ENCODE measurements at regions not wholly inside any gene's neighbourhood (a gene's known extent, or its start where the extent isn't known, plus 50 kb on each side); places are given as distances from the start of the nearest gene placed in this dataset.

DNA sequence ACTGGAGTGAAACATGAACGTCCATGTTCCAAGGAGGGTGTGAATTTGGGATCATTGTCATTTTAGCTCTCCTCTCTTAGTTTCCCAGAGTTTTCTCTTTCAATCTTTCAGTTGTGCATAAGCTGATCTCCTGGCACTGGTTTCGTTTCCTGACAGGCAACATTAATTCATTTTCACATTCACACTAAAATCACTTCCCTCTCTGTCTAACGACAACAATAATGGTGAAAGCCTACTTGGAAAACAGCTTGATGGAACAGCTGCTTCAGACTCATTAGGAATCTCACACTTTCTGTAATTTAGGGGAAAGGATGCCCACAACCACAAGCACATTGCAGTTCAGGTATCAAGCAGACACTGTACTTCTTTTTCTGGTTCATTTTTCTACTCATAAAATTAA lies 188.6 kb downstream of the TRIM36 start:
- H3K4me1 Mint-ChIP-seq, result no peaks in the 10 kb centered on the region
- no peak for DNase-seq (ENCODE audit: low spot score in 2 of 2, unreplicated experiment in 2 of 2)
- TF ChIP-seq, protein P1, sequence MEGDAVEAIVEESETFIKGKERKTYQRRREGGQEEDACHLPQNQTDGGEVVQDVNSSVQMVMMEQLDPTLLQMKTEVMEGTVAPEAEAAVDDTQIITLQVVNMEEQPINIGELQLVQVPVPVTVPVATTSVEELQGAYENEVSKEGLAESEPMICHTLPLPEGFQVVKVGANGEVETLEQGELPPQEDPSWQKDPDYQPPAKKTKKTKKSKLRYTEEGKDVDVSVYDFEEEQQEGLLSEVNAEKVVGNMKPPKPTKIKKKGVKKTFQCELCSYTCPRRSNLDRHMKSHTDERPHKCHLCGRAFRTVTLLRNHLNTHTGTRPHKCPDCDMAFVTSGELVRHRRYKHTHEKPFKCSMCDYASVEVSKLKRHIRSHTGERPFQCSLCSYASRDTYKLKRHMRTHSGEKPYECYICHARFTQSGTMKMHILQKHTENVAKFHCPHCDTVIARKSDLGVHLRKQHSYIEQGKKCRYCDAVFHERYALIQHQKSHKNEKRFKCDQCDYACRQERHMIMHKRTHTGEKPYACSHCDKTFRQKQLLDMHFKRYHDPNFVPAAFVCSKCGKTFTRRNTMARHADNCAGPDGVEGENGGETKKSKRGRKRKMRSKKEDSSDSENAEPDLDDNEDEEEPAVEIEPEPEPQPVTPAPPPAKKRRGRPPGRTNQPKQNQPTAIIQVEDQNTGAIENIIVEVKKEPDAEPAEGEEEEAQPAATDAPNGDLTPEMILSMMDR (IDR thresholded peaks at IDR 0.05; ENCODE audit: unreplicated experiment), result no peak
- no peak overlapping the region for H3K27ac Mint-ChIP-seq
- no peaks in the 10 kb centered on the region for H3K27me3 Mint-ChIP-seq (ENCODE audit: low read depth)
- no peak overlapping the region for H3K4me3 Mint-ChIP-seq
- no peaks in the 10 kb centered on the region for H3K9me3 Mint-ChIP-seq
- H3K36me3 Mint-ChIP-seq, result no peaks in the 10 kb centered on the region

DNA sequence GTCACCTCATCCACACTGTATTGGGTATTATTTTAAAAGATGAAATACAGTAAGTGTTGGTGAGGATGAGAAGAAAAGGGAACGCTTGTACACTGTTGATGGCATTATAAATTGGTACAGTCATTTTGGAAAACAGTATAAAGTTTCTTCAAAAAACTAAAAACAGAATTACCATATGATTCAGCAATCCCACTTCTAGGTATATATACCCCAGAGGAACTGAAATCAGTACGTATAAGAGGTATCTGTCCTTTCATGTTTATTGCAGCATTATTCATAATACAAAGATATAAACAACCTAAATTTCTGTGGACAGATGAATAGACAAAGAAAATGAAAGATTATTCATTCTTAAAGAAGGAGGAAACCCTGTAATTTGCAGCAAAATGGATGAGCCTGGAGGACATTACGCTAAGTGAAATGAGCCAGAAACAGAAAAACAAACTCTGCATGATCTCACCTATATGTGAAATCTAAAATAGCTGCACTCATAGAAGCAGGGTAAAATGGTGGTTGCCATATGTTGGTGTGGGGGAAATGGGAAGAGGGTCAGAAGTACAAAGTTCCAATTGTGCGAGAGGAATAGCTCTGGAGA lies 191.6 kb downstream of the TRIM36 start:
- H3K4me3 Mint-ChIP-seq, result no peak overlapping the region
- H3K36me3 Mint-ChIP-seq, result no peaks in the 10 kb centered on the region
- TF ChIP-seq, protein P1 (IDR thresholded peaks at IDR 0.05; ENCODE audit: unreplicated experiment), result no peak
- peaks cover 3% of the 10 kb centered on the region for H3K27me3 Mint-ChIP-seq (ENCODE audit: low read depth)
- H3K9me3 Mint-ChIP-seq, result no peaks in the 10 kb centered on the region
- no peaks in the 10 kb centered on the region for H3K4me1 Mint-ChIP-seq
- no peak overlapping the region for H3K27ac Mint-ChIP-seq
- DNase-seq (ENCODE audit: low spot score in 2 of 2, unreplicated experiment in 2 of 2), result no peak

DNA sequence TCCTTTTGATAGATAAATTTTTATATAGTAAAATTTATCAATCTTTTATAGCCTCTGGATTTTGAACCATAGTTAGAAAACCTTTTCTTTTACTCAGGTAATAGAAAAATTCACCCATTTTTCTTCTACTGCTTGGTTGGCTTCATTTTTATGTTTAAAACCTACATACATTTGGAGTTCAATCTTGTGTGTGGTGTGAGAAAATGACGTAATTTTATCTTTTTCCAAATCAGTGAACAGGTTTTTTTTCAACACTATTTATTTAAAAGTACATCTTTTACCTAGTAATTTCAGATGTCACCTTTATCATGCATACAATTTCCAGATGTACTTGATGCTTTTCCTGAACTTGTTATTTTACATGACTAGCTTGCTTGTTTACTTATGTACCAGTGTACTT lies 200.2 kb downstream of the TRIM36 start:
- Mint-ChIP-seq H3K36me3 (no peaks in the 10 kb centered on the region), H3K9me3 (peaks cover 33% of the 10 kb centered on the region), H3K27ac (no peak overlapping the region), H3K4me3 (no peak overlapping the region), H3K4me1 (no peaks in the 10 kb centered on the region), H3K27me3 (ENCODE audit: low read depth) (peaks cover 5% of the 10 kb centered on the region)
- DNase-seq (ENCODE audit: low spot score in 2 of 2, unreplicated experiment in 2 of 2), result no peak
- TF ChIP-seq, protein P1 (IDR thresholded peaks at IDR 0.05; ENCODE audit: unreplicated experiment), result no peak

DNA sequence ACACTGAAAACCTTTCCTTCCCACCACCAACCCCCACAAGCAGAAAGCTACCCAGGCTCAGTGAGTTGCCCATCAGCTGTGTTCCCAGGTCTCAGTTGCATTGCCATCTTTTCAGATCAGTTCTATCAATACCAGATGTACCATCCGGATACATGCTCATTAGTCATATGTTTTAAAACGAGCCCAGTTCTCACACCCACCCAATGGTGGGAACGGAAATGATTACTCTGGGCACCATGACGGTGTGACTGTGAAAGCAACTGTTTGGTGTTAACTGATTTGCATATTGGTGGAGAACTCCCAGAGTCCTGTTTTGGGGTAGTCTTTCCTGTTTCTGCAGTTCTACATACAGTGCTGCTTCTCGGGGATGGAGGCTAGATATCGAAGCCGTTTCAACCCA lies 212.3 kb downstream of the TRIM36 start:
- no peaks in the 10 kb centered on the region for H3K36me3 Mint-ChIP-seq
- TF ChIP-seq, protein P1 (IDR thresholded peaks at IDR 0.05; ENCODE audit: unreplicated experiment), result no peak
- H3K27me3 Mint-ChIP-seq (ENCODE audit: low read depth), result no peaks in the 10 kb centered on the region
- no peak for DNase-seq (ENCODE audit: low spot score in 2 of 2, unreplicated experiment in 2 of 2)
- H3K27ac Mint-ChIP-seq, result no peak overlapping the region
- no peak overlapping the region for H3K4me3 Mint-ChIP-seq
- H3K9me3 Mint-ChIP-seq, result peaks cover 34% of the 10 kb centered on the region
- H3K4me1 Mint-ChIP-seq, result no peaks in the 10 kb centered on the region

DNA sequence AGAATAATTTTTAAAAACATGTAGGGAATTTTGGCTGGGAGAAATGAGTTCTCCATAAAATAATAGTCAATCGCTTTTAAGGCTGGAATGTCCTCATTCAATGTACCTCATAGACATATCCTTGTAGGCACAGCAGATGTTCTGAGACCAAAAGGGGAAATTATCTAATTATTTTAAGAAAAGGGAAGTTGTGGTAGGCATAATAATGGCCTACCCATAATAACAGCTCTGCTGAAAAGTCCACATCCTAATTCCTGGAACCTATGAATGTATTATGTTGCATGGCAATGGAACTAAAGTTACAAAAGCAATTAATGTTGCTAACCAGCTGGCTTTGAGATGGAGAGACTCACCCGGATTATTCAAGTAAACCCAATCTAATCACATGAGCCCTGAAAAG lies 216.1 kb downstream of the TRIM36 start:
- peaks cover 10% of the 10 kb centered on the region for H3K9me3 Mint-ChIP-seq
- H3K4me3 Mint-ChIP-seq, result no peak overlapping the region
- no peak for DNase-seq (ENCODE audit: low spot score in 2 of 2, unreplicated experiment in 2 of 2)
- no peaks in the 10 kb centered on the region for H3K36me3 Mint-ChIP-seq
- H3K27me3 Mint-ChIP-seq (ENCODE audit: low read depth), result no peaks in the 10 kb centered on the region
- no peaks in the 10 kb centered on the region for H3K4me1 Mint-ChIP-seq
- TF ChIP-seq, protein P1 (IDR thresholded peaks at IDR 0.05; ENCODE audit: unreplicated experiment), result no peak
- H3K27ac Mint-ChIP-seq, result no peak overlapping the region

DNA sequence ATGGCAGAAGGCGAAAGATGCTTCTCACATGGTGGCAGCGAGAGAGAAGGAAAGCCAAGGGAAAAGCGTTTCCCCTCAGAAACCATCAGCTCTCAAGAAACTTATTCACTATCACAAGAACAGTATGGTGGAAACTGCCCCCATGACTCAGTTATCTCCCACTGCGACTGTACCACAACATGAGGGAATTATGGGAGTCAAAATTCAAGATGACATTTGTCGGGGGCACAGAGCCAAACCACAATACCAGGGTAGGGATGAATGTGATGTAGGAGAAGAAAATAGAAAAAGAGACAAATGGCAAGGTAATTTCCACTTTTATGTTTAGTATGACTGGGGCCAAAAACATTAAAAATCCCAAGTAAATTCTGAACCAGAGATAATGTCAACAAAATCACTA lies 216.8 kb downstream of the TRIM36 start:
- Mint-ChIP-seq H3K36me3 (no peaks in the 10 kb centered on the region), H3K27me3 (ENCODE audit: low read depth) (no peaks in the 10 kb centered on the region), H3K27ac (no peak overlapping the region), H3K9me3 (peaks cover 10% of the 10 kb centered on the region), H3K4me1 (no peaks in the 10 kb centered on the region), H3K4me3 (no peak overlapping the region)
- TF ChIP-seq, protein P1 (IDR thresholded peaks at IDR 0.05; ENCODE audit: unreplicated experiment), result no peak
- no peak for DNase-seq (ENCODE audit: low spot score in 2 of 2, unreplicated experiment in 2 of 2)

Data from mesothelial cell of epicardium (in vitro differentiated cells).